K562 (cell line): ENCODE measurements at regions not wholly inside any gene's neighbourhood (a gene's known extent, or its start where the extent isn't known, plus 50 kb on each side); places are given as distances from the start of the nearest gene placed in this dataset.

Source experiments
- ATAC-seq: fragments of 200-7000 bp; cut with Tn5 transposase; 3 replicates; pipeline ENCODE4 v1.9.1; 2020; ENCODE audit warnings: moderate library complexity
- BruUV-seq: library from RNA; stranded (reverse); fragments of 400-500 nt; replicated peaks from 2 replicates; lab custom pipeline; 2021; lab: Mats Ljungman, UMichigan
- CTCF ChIA-PET: fragments of 300-600 bp; formaldehyde crosslinking; extraction: SDS; loops from one replicate; lab custom pipeline; 2021; ENCODE audit warnings: low intra/inter-chr PET ratio; lab: Yijun Ruan, JAX
- POLR2A ChIA-PET: fragments of 300-600, 350-650 bp; sonication (Branson Sonifier 250); formaldehyde crosslinking; extraction: SDS; loops from one replicate; lab custom pipeline; 2021; ENCODE audit warnings: antibody characterized with exemption, inconsistent platforms; lab: Yijun Ruan, JAX
- DNase-seq, 4 experiments: peaks; one replicate each; pipeline versions ENCODE4 v3.0.0 to v3.0.0-alpha.2; 2011 to 2018; ENCODE audit warnings: low spot score in 3 of 4, mixed read lengths in 3 of 4; ENCODE audit errors: extremely low read depth in 1 of 4
- FAIRE-seq: peaks from 2 replicates; lab custom pipeline; 2011; peaks lifted over from hg19 to GRCh38; lab: Jason Lieb, UNC
- H2AFZ ChIP-seq: 2 replicates; pipeline ENCODE4 v1.6.0; 2011; ENCODE audit warnings: low read depth, low read length, control low read depth, inconsistent platforms
- H3K27ac ChIP-seq: fragments of 200-600 bp; 3 replicates; pipeline ENCODE4 v1.8.0; 2011; ENCODE audit warnings: low read depth, mild to moderate bottlenecking, control low read depth, inconsistent platforms, low read length, moderate library complexity, mixed read lengths; ENCODE audit errors: extremely low read depth
- H3K27me3 ChIP-seq, 2 experiments: fragments of 300-600 bp in 1 of 2; 2 replicates in 1 of 2; 3 replicates in 1 of 2; pipeline versions ENCODE4 v1.6.0 to v1.8.0; 2011; ENCODE audit warnings: inconsistent platforms in 2 of 2, low read length in 2 of 2, mild to moderate bottlenecking in 1 of 2, mixed read lengths in 1 of 2, moderate library complexity in 1 of 2; ENCODE audit not compliant: control insufficient read depth in 2 of 2, insufficient read depth in 2 of 2
- H3K36me3 ChIP-seq: fragments of 300-600 bp; 3 replicates; pipeline ENCODE4 v1.8.0; 2011; ENCODE audit warnings: mild to moderate bottlenecking, low read length, inconsistent platforms; ENCODE audit not compliant: control insufficient read depth, insufficient read depth
- H3K4me1 ChIP-seq, 2 experiments: fragments of 200-600 bp in 1 of 2; replicated peaks in 1 of 2; 2 replicates in 1 of 2; 3 replicates in 1 of 2; pipeline versions ENCODE4 v1.5.1 to v1.8.0; 2011; ENCODE audit warnings: inconsistent platforms in 2 of 2, low read length in 2 of 2, mild to moderate bottlenecking in 1 of 2, mixed read lengths in 1 of 2, moderate library complexity in 1 of 2; ENCODE audit not compliant: control insufficient read depth in 2 of 2, insufficient read depth in 2 of 2
- H3K4me2 ChIP-seq: 2 replicates; pipeline ENCODE4 v1.6.1; 2011; ENCODE audit warnings: low read length, control low read depth, inconsistent platforms, mixed read lengths; ENCODE audit not compliant: insufficient read depth
- H3K4me3 ChIP-seq: fragments of 200-600 bp; sonication (generic), shearing (Covaris generic); 2 replicates; pipeline ENCODE4 v1.5.1; 2016; ENCODE audit warnings: control low read depth, inconsistent platforms
- H3K79me2 ChIP-seq: fragments of 200-600 bp; 3 replicates; pipeline ENCODE4 v1.8.0; 2011; ENCODE audit warnings: low read length, inconsistent platforms; ENCODE audit not compliant: control insufficient read depth, insufficient read depth
- H3K9ac ChIP-seq, 2 experiments: 2 replicates each; pipeline versions ENCODE4 v1.6.0 to v1.6.1; 2011; ENCODE audit warnings: low read depth in 2 of 2, low read length in 2 of 2, control low read depth in 1 of 2, inconsistent platforms in 1 of 2, mild to moderate bottlenecking in 1 of 2, mixed read lengths in 1 of 2; ENCODE audit not compliant: insufficient read depth in 1 of 2
- H3K9me1 ChIP-seq: one replicate; pipeline ENCODE4 v1.6.0; 2011; ENCODE audit warnings: inconsistent platforms, mild to moderate bottlenecking, low read length, moderate library complexity; ENCODE audit not compliant: control insufficient read depth, insufficient read depth
- H3K9me3 ChIP-seq: replicated peaks from 2 replicates; pipeline ENCODE4 v1.5.1; 2011; ENCODE audit warnings: low read depth, low read length, inconsistent platforms; ENCODE audit not compliant: control insufficient read depth, insufficient read depth
- H4K20me1 ChIP-seq: replicated peaks from 2 replicates; pipeline ENCODE4 v1.6.1; 2011; ENCODE audit warnings: low read length, inconsistent platforms, mixed read lengths; ENCODE audit not compliant: control insufficient read depth, insufficient read depth
- ATF2 ChIP-seq: sonication (generic); formaldehyde crosslinking; IDR thresholded peaks from 2 replicates; pipeline ENCODE4 v1.8.1; 2022; ENCODE audit warnings: missing genetic modification reagents
- CREBBP ChIP-seq: IDR thresholded peaks from one replicate; pipeline ENCODE4 v1.6.1; 2012; ENCODE audit warnings: low read depth, mild to moderate bottlenecking, control low read depth, inconsistent platforms, low read length
- ELK3 ChIP-seq: fragments of 450-650 bp; formaldehyde crosslinking; IDR thresholded peaks from 2 replicates; pipeline ENCODE4 v1.4.0; 2020; ENCODE audit warnings: mild to moderate bottlenecking
- EP300 ChIP-seq: IDR thresholded peaks from 2 replicates; pipeline ENCODE4 v1.6.1; 2012; ENCODE audit warnings: low read length, improper control_type of control experiment
- FOXA3 ChIP-seq, 2 experiments: fragments of 450-650 bp in 1 of 2; sonication (generic) in 1 of 2; formaldehyde crosslinking; IDR thresholded peaks in 1 of 2; conservative IDR thresholded peaks in 1 of 2; 2 replicates each; pipeline versions ENCODE4 v1.4.0 to v1.8.0; 2020 to 2022; ENCODE audit warnings: mild to moderate bottlenecking in 2 of 2, missing genetic modification reagents in 1 of 2
- FOXJ2 ChIP-seq: fragments of 200-800 bp; sonication (Bioruptor generic); IDR thresholded peaks from 2 replicates; pipeline ENCODE4 v1.6.1; 2016; ENCODE audit warnings: missing genetic modification characterization, missing compliant biosample characterization
- NFRKB ChIP-seq: fragments of 450-650 bp; IDR thresholded peaks from 2 replicates; pipeline ENCODE4 v1.6.1; 2016; ENCODE audit warnings: low read depth
- PKNOX1 ChIP-seq: fragments of 450-650 bp; IDR thresholded peaks from 2 replicates; pipeline ENCODE4 v1.6.1; 2016
- PRDM10 ChIP-seq: fragments of 450-650 bp; IDR thresholded peaks from 2 replicates; pipeline ENCODE4 v1.6.1; 2018; ENCODE audit not compliant: partially characterized antibody
- PTRF ChIP-seq: fragments of 450-650 bp; IDR thresholded peaks from 2 replicates; pipeline ENCODE4 v1.6.1; 2016; ENCODE audit warnings: mild to moderate bottlenecking, missing genetic modification characterization, missing compliant biosample characterization
- TCF15 ChIP-seq: fragments of 250-450 bp; sonication (Bioruptor Pico); IDR thresholded peaks from 2 replicates; pipeline ENCODE4 v1.8.0; 2022; ENCODE audit warnings: moderate library complexity, mild to moderate bottlenecking, inconsistent platforms
- ZBTB1 ChIP-seq: sonication (generic); formaldehyde crosslinking; IDR thresholded peaks from 2 replicates; pipeline ENCODE4 v1.8.1; 2023; ENCODE audit warnings: missing genetic modification reagents, low read depth, mild to moderate bottlenecking, borderline replicate concordance
- ZKSCAN1 ChIP-seq: fragments of 150-350 bp; IDR thresholded peaks from 2 replicates; pipeline ENCODE4 v1.6.1; 2016; ENCODE audit warnings: low read depth, low read length
- ZNF197 ChIP-seq: fragments of 200-800 bp; sonication (Bioruptor generic); IDR thresholded peaks from 2 replicates; pipeline ENCODE4 v1.6.1; 2016; ENCODE audit warnings: low read depth, missing genetic modification characterization, missing compliant biosample characterization
- ZNF24 ChIP-seq: fragments of 450-650 bp; IDR thresholded peaks from 2 replicates; pipeline ENCODE4 v1.6.1; 2016
- WGBS: fragments of 100-300 bp; shearing (Covaris generic); methylation state at CpG from one replicate; pipeline ENCODE4 v1.1.6; 2016; ENCODE audit warnings: low coverage, mixed read lengths; ENCODE audit not compliant: insufficient coverage; ENCODE audit errors: missing lambda C conversion rate; 5-methylcytosine and 5-hydroxymethylcytosine counted together
- in situ Hi-C: fragments of 300-500 bp; cut with MboI; formaldehyde crosslinking; loops from 4 replicates; pipeline ENCODE4 v1.15.0; 2018; ENCODE audit warnings: inconsistent platforms, mixed read lengths
- intact Hi-C: fragments of 100-400 bp; cut with micrococcal nuclease; formaldehyde crosslinking; loops from 2 replicates; pipeline ENCODE4 v1.14.2; 2022

- TF ChIP-seq PRDM10 (no peak), PKNOX1 (peak; percentile 57; the same call in 1 of the 2 replicates)
Measured at GRCh38 chr1:29883411-29883832, 647.1 kb downstream of the PTPRU start (continued).

- Histone ChIP-seq H3K9ac (no peak overlapping the region), H2AFZ (no peak overlapping the region), H3K27me3 (peaks cover 0 to 10% of the 10 kb centered on the region in 2 experiments; a peak in 2 of 5 replicates), H3K4me2 (no peak overlapping the region), H3K27ac (no peak overlapping the region), H3K36me3 (no peaks in the 10 kb centered on the region), H3K4me1 (no peaks in the 10 kb centered on the region; a peak in 1 of 5 replicates), H3K9me1 (no peaks in the 10 kb centered on the region), H3K4me3 (no peak overlapping the region), H3K79me2 (no peaks in the 10 kb centered on the region), H4K20me1 (no peaks in the 10 kb centered on the region), H3K9me3 (no peaks in the 10 kb centered on the region)
- WGBS: 0% methylated on average over 1 of the region's 1 CpG
- no peak for DNase-seq
- ATAC-seq: no peak
- POLR2A ChIA-PET: no interaction called here
- CTCF ChIA-PET: no interaction called here
- no peak for FAIRE-seq
- in situ Hi-C loops: no loop called here
- intact Hi-C loops: no loop called here
- TF ChIP-seq CREBBP: no peak
- TF ChIP-seq ATF2 (CRISPR knock-in tag): no peak
- no peak for TF ChIP-seq PTRF (tag)
- no peak for TF ChIP-seq ZBTB1
- no peak for TF ChIP-seq ZKSCAN1
- no peak for TF ChIP-seq ELK3 (CRISPR knock-in tag)
- TF ChIP-seq ZNF197: no peak
- TF ChIP-seq FOXJ2 (tag): no peak
- no peak for TF ChIP-seq ZNF24
- no peak for TF ChIP-seq FOXA3 (CRISPR knock-in tag; conservative IDR thresholded peaks at IDR 0.05 in 1 of 2, IDR thresholded peaks at IDR 0.05 in 1 of 2)
- no peak for TF ChIP-seq TCF15 (CRISPR knock-in tag)
- TF ChIP-seq EP300: no peak
- TF ChIP-seq NFRKB: no peak
- BruUV-seq: no TSS peak
Measured at GRCh38 chr1:29880556-29880955, 644.2 kb downstream of the PTPRU start.
